HG02884 (cell line): ENCODE measurements at regions not wholly inside any gene's neighbourhood (a gene's known extent, or its start where the extent isn't known, plus 50 kb on each side); places are given as distances from the start of the nearest gene placed in this dataset.

ENCODE experiments used
- ATAC-seq: cut with Tn5 transposase; IDR thresholded peaks from one replicate; pipeline ENCODE4 v1.9.1; 2021; ENCODE audit warnings: mild to moderate bottlenecking, moderate library complexity; ENCODE audit not compliant: unreplicated experiment

GRCh38 chr16:51085271-51085670, 65.8 kb downstream of the SALL1 start:
- ATAC-seq: no peak

DNA sequence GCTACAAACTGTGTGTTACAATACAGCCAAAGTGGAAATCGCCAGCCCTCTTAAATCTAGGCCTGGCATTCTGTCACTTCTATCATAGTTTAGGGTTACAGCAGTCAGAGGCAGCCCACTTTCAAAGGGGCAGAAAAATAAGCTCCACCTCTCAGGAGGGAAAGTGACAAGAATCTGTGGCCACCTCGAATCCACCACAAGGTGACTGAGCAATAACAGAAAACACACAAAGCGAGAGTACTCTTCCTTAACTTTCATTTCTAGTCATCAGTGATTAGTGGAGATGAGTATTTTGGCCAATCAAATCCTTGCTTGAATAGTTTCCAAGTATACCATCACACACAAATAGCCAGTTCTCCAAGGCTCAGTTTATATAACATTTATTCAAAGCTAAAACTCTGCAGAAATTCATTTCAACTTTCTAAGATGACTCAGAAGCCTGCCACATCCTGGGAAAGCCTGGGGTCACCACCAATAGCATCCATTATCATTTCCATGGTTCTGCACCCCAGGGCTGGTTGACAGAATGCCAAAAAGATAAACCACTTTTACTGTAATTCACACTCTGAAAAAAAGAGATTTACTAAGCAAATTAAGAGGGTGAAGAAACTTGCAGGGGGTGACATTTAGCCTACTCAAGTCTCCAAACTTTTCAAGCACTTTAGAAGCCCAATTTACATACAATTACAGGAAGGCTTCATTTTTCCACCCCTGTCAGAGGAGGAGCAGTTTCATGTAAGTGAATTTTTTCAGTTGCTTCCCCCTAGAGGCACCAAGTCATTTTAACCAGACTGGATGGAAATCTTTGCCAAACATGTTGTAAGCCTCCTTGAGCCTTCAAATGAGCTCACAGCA, 66.8 kb downstream of the SALL1 start:
- no peak for ATAC-seq

GRCh38 chr16:51072591-51072990, 78.5 kb downstream of the SALL1 start:
- ATAC-seq: no peak

DNA sequence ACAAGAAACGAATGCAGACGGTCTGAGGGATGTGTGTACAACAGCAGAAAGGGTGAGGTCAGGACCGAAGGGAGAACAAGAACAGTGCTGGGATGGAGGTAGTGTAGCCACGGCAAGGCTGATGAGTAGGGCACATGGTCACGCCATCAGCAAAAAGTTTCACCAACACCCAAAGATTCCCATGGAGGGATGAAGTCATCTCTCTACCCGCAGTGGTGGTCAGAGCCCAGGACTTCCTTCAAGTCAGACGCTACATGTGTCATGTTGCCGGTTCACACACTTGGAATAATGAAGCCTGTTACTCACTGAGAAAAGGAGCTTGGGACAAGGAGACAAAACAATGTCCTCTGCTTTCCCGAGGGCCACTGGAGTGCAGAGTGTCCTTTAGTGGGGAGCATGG, 79.7 kb downstream of the SALL1 start:
- ATAC-seq: no peak

DNA sequence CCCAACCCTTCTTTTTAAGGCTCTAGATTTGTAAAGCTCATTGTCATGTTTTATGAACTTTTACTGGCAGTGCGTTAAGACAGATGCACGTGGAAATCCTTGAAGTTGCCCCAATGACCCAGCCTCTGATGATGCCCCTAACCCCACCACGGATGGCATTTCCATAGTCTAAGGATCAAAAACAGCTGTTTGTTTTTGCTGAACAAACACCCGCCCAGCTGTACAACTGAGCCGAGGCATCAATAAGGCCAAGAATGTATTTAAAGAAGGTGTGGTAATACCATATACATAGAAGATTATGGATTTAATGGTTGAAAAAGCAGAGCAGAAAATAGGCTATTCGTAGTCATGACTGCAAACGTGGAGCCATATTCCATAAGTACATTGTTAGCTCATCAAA, 83.7 kb downstream of the SALL1 start:
- ATAC-seq: no peak

GRCh38 chr16:51062039-51062438, 89.0 kb downstream of the SALL1 start:
- ATAC-seq: no peak

GRCh38 chr16:51061328-51061727, 89.7 kb downstream of the SALL1 start:
- no peak for ATAC-seq

- no peak for ATAC-seq
Measured at GRCh38 chr16:51057969-51058337, 93.1 kb downstream of the SALL1 start.

DNA sequence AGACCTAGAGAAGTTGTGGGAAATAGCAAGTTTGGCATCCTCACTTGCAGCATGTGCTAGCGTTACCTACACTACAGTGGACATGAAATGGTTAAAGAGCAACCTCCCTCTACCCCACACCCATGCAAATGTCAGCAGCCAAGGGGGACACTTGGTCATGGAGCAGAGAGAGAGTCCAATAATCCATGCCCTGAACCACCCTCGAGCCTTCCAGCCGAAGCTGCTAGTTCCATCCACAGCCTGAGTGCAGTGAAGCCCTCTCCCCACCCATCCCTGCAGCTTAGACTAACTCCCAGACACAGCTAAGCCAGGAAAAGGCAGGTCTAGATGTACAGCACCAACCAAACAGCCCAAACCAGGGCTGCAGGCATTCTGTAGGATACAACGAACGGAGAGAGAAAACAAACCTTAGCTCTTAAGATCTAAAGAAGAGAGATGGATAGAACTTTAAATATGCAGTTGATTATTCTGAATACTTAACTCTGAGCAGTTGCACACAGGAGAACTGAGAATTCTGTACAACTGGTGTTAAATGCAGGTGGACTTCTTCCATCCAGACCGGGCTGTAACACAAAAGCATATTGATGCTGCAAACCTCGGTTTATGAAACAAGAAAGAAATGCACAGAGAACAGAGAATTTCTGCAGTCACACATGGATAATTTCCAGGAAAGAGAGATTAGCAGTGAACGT, 93.8 kb downstream of the SALL1 start:
- ATAC-seq: no peak

GRCh38 chr16:51056331-51056730, 94.7 kb downstream of the SALL1 start:
- no peak for ATAC-seq

- ATAC-seq: no peak
Measured at GRCh38 chr16:51055434-51055833, 95.6 kb downstream of the SALL1 start.

DNA sequence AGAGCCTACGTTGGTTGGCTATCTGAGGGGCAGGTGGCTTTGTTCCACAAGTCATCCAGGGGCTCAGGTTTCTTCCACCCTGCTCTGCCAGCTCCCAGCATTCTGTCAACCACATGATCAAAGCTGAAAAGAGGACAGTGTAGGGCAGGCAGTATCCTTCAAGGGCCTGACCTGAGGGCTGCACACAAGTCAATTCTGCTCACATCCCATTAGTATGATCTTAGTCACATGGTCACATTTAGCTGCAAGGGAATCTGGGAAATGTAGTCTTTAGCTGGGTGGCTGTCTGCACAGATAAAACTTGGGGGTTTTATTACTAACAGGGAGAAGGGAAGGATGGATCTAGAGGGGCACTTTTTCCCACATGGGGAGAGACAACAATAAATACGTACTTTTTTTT, 97.3 kb downstream of the SALL1 start:
- no peak for ATAC-seq

DNA sequence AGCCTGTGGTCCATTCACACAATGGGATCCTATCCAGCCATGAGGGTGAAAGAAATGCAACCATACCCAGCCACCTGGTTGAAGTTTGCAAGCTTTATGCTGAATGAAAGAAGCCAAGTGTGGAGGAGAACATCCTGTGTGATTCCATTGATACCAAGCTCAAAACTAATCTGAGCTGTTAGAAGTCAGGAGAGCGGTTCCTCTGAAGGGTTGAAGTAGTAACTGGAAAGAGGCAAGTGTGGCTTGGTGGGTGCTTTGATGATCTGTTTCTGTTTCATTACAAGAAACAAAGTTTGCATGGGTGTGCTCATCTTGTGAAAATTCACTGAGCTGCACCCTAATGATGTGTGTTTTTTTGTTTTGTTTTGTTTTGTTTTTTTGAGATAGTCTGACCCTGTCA, 99.4 kb downstream of the SALL1 start:
- no peak for ATAC-seq

DNA sequence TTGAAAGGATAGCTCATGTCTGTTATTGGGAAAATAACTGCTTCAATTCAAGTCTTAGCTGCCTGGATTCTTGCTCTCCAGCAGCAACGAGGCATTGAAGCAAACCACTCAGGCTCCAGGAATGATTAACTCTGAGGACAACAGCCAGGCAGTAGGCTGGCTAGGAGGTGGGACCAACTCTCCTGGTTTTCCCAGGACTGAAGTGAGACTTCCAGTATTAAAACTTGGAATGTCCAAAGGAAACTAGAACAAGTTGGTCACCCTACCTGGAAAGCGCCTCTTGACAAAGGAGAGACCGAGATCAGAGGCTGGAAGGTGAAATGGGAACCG, 100.7 kb downstream of the SALL1 start:
- no peak for ATAC-seq

GRCh38 chr16:51049678-51050376, 101.2 kb downstream of the SALL1 start:
- no peak for ATAC-seq

- ATAC-seq: no peak
Measured at GRCh38 chr16:51049276-51049675, 101.8 kb downstream of the SALL1 start.

GRCh38 chr16:51048544-51048943, 102.5 kb downstream of the SALL1 start:
- ATAC-seq: no peak

- ATAC-seq: no peak
Measured at GRCh38 chr16:51045794-51046193, 105.3 kb downstream of the SALL1 start.

DNA sequence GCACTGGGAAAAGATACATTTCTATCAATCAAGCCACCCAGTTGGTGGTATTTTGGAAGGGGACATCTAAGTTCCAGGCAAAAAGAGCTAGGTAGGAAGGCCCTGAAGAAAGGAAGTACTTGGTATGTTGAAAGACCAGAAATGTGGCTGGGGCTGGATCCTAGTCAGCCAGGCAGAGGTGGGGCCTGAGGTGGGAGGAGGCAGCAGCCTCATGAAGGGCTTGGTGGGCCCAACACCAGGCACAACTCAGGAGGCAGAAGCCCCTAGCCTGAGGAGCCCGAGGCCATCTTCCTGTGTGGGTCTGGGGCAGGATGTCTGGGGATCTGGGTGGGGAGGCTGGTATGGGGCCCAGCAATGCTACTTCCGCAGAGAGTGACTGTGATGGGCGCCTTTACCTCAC, 105.9 kb downstream of the SALL1 start:
- ATAC-seq: no peak

- no peak for ATAC-seq
Measured at GRCh38 chr16:51041546-51041945, 109.5 kb downstream of the SALL1 start.

GRCh38 chr16:51040637-51041036, 110.4 kb downstream of the SALL1 start:
- no peak for ATAC-seq
